ENCODE measurements at regions not wholly inside any gene's neighbourhood (a gene's known extent, or its start where the extent isn't known, plus 50 kb on each side); places are given as distances from the start of the nearest gene placed in this dataset.

DNA sequence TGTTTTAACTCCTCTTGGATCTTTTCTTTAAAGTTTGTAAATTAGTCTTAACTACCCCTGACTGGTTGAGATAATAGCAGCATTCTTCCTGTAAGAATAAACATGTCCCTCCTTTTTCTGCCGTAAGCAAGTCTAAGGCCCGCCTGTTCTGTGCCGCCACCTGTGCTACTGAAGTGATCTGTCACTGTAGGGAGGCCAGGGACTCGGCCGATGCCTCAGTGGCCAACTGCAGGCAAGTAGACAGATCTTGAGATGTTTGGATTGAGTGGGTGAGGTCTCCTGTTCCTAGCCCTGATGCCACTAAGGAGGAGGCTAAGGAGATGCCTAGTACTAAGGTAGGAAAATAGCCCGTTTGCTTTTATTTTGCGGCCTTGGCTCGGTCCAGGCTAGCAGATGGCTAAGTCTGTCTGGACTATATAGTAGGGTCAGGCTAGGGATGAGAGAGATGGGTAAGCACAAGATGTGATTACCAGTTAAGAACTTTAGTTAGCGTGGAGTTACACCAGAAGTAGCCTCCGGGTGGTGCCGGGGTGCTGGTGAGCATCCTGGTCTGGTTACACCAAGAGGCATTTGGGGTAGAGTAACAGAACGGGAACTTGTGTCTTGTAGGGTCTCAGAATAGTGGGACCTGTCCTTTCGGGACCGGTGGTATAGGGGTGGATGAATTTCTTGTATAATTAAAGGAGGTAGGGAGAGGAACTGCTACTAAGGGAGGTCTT lies 584.2 kb downstream of the SUCLG1 start:
- no peak overlapping the region for H3K4me3 ChIP-seq (ENCODE audit: low read depth in 1 of 2, low read length in 2 of 2)
- no peak overlapping the region for H2AFZ ChIP-seq (ENCODE audit: low read depth, low read length)
- H3K27me3 ChIP-seq (ENCODE audit: insufficient read depth, low read length, poor library complexity): no peaks in the 10 kb centered on the region
- H3K36me3 ChIP-seq (ENCODE audit: insufficient read depth, low read length): no peaks in the 10 kb centered on the region
- DNase-seq: no peak
- no peak for TF ChIP-seq CTCF (IDR thresholded peaks at IDR 0.05; ENCODE audit: borderline replicate concordance, extremely low read depth, low read length, poor library complexity, severe bottlenecking)
- no peak for TF ChIP-seq EZH2 (IDR thresholded peaks at IDR 0.05; ENCODE audit: borderline replicate concordance, low read depth, low read length, severe bottlenecking)
- no peaks in the 10 kb centered on the region for H3K79me2 ChIP-seq (ENCODE audit: insufficient read depth, low read length)
- H3K9me3 ChIP-seq (ENCODE audit: insufficient read depth, low read length, severe bottlenecking): peaks cover 4% of the 10 kb centered on the region
- no peak overlapping the region for H3K9ac ChIP-seq (ENCODE audit: low read depth, low read length)
- no peak overlapping the region for H3K27ac ChIP-seq (ENCODE audit: low read length)
- no peak overlapping the region for H3K4me2 ChIP-seq (ENCODE audit: insufficient read depth, low read length)
- no peaks in the 10 kb centered on the region for H3K4me1 ChIP-seq (ENCODE audit: insufficient read depth, low read length)
- no peaks in the 10 kb centered on the region for H4K20me1 ChIP-seq (ENCODE audit: insufficient read depth, low read length)
- no peak for ATAC-seq (ENCODE audit: insufficient read depth, low read depth)

- Histone ChIP-seq H2AFZ (ENCODE audit: low read depth, low read length) (no peak overlapping the region), H3K27ac (ENCODE audit: low read length) (no peak overlapping the region), H3K27me3 (ENCODE audit: insufficient read depth, low read length, poor library complexity) (no peaks in the 10 kb centered on the region), H3K4me1 (ENCODE audit: insufficient read depth, low read length) (no peaks in the 10 kb centered on the region), H3K36me3 (ENCODE audit: insufficient read depth, low read length) (no peaks in the 10 kb centered on the region), H3K79me2 (ENCODE audit: insufficient read depth, low read length) (no peaks in the 10 kb centered on the region), H3K4me3 (ENCODE audit: low read depth in 1 of 2, low read length in 2 of 2) (no peak overlapping the region), H4K20me1 (ENCODE audit: insufficient read depth, low read length) (no peaks in the 10 kb centered on the region), H3K9ac (ENCODE audit: low read depth, low read length) (no peak overlapping the region), H3K4me2 (ENCODE audit: insufficient read depth, low read length) (no peak overlapping the region), H3K9me3 (ENCODE audit: insufficient read depth, low read length, severe bottlenecking) (peaks cover 4% of the 10 kb centered on the region)
- TF ChIP-seq CTCF (IDR thresholded peaks at IDR 0.05; ENCODE audit: borderline replicate concordance, extremely low read depth, low read length, poor library complexity, severe bottlenecking) (no peak), EZH2 (IDR thresholded peaks at IDR 0.05; ENCODE audit: borderline replicate concordance, low read depth, low read length, severe bottlenecking) (no peak)
- DNase-seq (no peak), ATAC-seq (ENCODE audit: insufficient read depth, low read depth) (no peak)
Measured at GRCh38 chr2:83874066-83874465, 585.0 kb downstream of the SUCLG1 start.

- H3K27me3 ChIP-seq (ENCODE audit: insufficient read depth, low read length, poor library complexity): no peaks in the 10 kb centered on the region
- no peak overlapping the region for H3K9ac ChIP-seq (ENCODE audit: low read depth, low read length)
- H3K79me2 ChIP-seq (ENCODE audit: insufficient read depth, low read length): no peaks in the 10 kb centered on the region
- H3K27ac ChIP-seq (ENCODE audit: low read length): no peak overlapping the region
- no peaks in the 10 kb centered on the region for H3K36me3 ChIP-seq (ENCODE audit: insufficient read depth, low read length)
- H3K4me3 ChIP-seq (ENCODE audit: low read depth in 1 of 2, low read length in 2 of 2): no peak overlapping the region
- H2AFZ ChIP-seq (ENCODE audit: low read depth, low read length): no peak overlapping the region
- H3K4me1 ChIP-seq (ENCODE audit: insufficient read depth, low read length): no peaks in the 10 kb centered on the region
- H3K9me3 ChIP-seq (ENCODE audit: insufficient read depth, low read length, severe bottlenecking): peaks cover 4% of the 10 kb centered on the region
- TF ChIP-seq EZH2 (IDR thresholded peaks at IDR 0.05; ENCODE audit: borderline replicate concordance, low read depth, low read length, severe bottlenecking) (no peak), CTCF (IDR thresholded peaks at IDR 0.05; ENCODE audit: borderline replicate concordance, extremely low read depth, low read length, poor library complexity, severe bottlenecking) (no peak)
- H3K4me2 ChIP-seq (ENCODE audit: insufficient read depth, low read length): no peak overlapping the region
- DNase-seq (no peak), ATAC-seq (ENCODE audit: insufficient read depth, low read depth) (no peak)
- no peaks in the 10 kb centered on the region for H4K20me1 ChIP-seq (ENCODE audit: insufficient read depth, low read length)
Measured at GRCh38 chr2:83873110-83873509, 586.0 kb downstream of the SUCLG1 start.
